CD4-positive, alpha-beta T cell treated with Interleukin-17A for 1 hour (primary cell): ENCODE measurements at regions not wholly inside any gene's neighbourhood (a gene's known extent, or its start where the extent isn't known, plus 50 kb on each side); places are given as distances from the start of the nearest gene placed in this dataset.

Experiments
- DNase-seq: peaks from one replicate; pipeline ENCODE4 v3.0.0-alpha.2; 2020

DNA sequence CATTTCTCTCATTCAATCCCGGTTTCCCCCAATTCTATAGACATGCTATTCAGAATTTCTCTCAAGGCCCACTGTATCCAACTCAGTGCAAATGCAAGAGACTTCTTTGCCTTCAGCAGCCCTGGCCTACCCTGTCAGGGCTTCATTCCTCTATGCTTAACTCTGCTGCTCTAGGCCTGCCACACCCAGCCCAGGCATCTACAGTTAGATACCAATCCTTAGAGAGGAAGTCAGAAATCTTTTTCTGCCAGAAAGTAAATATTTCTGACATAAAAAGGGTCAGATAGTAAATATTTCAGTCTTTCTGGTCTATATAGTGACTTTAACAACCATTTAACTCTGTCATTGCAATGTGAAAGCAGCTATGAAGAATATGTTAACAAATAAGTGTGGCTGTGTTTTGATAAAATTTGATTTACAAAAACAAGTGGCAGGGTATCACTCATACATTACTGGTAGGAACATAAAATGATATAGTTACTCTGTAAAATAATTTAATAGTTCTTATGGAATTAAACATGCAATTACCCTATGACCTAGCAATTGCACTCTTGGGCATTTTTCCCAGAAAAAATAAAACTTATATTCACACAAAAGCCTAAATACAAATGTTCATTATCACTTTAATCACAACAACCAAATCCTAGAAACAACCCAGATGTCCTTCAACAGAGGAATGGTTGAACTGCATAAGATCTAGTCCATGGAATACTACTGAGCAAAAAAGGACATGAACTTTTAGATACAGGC is 942.0 kb downstream of the SQOR start:
- no peak for DNase-seq

GRCh38 chr15:46577767-46578166 is 942.9 kb downstream of the SQOR start:
- DNase-seq, result no peak

DNA sequence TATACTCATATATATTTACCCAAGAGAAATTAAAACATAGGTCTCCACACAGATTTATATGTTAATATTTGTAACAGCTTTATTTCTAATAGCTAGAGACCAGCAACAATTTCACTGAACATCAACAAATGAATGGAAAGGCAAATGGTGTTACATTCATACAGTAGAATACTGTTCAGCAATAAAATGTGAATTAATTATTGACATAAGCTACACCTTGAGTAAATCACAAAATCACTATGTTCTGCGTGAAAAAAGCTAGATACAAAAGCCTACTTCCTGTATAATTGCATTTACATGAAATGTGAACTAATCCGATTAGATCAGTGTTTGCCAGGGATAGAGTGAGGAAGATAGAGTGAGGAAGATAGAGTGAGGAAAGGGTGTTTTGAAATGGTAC is 945.7 kb downstream of the SQOR start:
- no peak for DNase-seq

GRCh38 chr15:46580924-46581323 is 946.1 kb downstream of the SQOR start:
- DNase-seq, result no peak

DNA sequence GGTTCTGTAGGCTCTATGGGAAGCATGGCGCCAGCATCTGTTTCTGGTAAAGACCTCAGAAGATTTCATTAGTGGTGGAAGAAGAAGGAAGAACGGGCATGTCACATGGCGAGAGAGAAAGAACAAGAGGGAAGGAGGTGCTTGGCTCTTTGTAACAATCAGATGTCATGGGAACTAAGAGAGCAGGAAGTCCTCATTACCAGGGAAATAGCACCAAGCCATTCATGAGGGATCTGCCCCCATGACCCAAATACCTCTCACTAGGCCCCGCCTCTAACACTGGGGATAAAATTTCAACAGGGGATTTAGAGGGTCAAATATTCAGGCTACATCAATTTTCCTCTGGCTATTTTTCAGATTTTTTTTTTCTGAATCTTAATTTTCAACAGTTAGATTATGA is 954.3 kb downstream of the SQOR start:
- no peak for DNase-seq

GRCh38 chr15:46591462-46591861 is 956.6 kb downstream of the SQOR start:
- DNase-seq, result no peak

GRCh38 chr15:46595016-46595415 is 960.2 kb downstream of the SQOR start:
- DNase-seq, result no peak

GRCh38 chr15:46607077-46607476 is 972.2 kb downstream of the SQOR start:
- DNase-seq, result no peak

GRCh38 chr15:46616033-46616432 is 981.2 kb downstream of the SQOR start:
- no peak for DNase-seq

- no peak for DNase-seq
These were observed 982.7 kb downstream of the SQOR start for GRCh38 chr15:46617507-46617906.

DNA sequence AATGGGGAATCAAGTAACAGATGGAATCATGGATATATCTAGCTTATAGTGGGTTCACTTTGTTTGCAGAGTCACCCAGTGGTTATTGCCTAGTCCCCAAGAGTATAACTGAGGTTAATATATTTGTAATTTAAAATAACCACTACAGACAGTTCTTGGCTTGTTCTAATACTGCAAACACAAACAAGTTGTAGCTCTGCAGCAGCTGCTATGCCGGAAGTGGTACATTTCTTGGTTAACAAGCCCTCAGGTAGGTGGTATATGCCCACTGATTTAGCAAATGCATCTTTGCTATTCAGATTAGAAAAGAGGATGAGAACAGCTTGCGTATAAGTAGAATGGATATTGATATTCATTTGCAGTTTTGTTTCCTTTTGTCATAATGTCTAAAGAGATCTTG is 984.2 kb downstream of the SQOR start:
- no peak for DNase-seq

GRCh38 chr15:46620392-46621013 is 985.7 kb downstream of the SQOR start:
- DNase-seq, result no peak

DNA sequence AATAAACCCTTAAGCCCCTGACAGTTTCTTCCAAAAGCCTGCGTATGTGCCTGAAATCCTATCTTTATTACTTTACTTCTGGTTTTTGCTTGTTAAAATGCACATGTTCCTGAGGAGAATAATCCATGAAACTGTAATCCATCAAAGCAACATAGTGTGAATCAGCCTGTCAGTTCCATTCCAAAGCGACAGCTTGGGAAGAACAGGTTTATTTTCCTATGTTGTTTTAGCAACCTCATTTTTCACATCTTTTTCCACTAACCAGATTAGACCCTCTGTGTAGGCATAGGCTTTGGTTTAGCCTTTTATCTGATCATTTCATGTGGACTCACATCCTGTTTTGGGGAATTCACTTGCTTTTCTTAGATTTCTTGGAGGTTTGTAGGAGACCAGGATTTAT is 988.0 kb downstream of the SQOR start:
- DNase-seq, result no peak

GRCh38 chr15:46636206-46636605 is 1001.4 kb downstream of the SQOR start:
- DNase-seq, result no peak

DNA sequence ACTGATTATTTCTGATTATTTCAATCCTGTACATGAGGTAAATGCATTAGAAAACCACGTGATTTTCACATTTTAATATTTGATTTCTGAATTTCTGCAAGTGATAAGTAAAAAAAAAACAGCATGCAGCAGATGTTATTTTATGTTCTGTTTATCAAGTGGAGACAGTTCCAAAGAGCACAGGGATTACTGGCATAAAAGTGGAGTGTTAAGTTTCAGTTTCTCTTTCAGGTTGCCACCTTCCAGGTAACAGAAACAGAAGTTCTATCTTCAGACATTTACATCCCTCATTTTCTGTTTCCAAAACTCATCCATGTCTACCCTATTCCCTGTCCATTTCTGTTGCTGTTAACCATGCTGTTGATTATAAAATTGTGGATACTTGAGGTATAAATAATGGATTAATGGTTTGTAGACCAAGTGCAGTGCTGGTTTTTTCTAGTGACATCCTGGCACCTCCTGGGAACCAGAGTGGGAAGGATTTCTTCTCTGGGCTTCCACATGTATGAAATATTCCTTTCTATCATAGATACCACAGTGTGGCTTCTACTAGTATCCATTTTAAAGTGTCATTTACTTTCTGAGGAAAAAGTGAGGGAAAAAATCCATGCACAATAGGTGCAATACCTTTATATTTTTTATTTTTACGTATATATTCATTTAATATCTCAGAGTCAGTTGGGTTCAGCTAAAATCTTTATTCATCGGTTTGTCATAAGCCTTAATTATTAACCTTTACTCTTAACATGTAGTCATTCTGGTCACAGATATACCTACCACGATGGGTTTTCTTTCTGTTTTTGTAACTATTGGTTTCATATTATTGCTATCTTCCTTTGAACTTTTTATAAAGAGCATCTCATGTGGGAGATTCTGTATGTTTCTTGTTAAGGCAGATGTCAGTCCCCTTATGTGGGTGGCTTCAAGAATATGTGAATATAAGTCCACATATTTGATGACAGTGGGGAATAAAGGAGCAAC is 1010.0 kb downstream of the SQOR start:
- DNase-seq, result no peak

GRCh38 chr15:46646490-46646889 is 1011.7 kb downstream of the SQOR start:
- no peak for DNase-seq

DNA sequence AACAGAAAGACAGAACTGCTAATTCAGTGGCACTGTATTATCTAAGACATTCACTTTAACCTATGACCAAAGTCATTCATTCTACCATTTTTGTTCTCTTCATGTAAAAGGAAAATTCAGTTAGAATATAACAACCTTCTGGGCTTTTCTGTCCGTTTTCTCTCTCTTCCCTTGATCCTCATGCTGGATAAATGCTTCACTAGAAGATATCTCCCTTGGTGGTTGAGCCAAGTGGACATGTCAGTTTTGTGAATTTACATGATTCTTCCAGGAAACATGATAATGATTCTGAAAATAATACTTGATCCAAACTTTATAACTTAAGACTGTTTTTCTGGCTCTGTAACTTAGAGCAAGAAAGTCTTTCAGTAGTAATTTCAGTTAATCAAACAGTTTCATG is 1012.2 kb downstream of the SQOR start:
- DNase-seq, result no peak

DNA sequence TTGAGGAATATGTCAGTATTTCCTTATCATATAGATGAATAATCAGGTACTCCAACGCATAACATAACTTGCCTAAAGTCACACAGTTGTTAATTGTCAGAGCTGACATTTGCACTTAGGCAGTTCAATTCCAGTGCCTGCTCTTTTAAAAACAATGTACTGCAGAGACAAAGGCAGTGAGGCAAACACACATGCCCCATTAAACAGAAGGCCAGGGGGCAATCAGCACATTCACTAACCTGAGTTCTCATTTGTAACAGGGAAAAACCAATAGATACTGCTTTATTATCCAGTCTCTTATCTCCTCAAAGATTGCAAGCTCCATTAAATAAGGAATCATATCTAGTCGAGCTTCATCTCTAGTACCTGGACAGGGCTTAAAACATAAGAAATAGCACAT is 1017.4 kb downstream of the SQOR start:
- DNase-seq, result no peak

DNA sequence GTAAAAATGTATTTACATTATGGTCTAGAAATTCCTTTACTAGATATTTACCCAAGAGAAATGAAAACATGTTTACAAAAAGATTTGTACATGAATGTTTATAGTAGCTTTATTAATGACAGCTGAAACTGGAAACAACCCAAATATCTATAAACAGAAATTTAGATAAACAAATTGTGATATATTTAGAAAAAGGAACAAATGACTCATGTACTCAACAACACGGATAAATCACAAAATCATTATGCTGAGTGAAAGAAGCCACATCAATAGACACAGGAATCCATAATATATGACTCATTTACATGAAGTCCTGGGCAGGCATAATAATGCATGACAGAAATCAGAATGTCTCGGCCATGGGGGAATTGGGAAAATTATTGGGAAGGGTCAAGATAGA is 1020.2 kb downstream of the SQOR start:
- DNase-seq, result no peak

DNA sequence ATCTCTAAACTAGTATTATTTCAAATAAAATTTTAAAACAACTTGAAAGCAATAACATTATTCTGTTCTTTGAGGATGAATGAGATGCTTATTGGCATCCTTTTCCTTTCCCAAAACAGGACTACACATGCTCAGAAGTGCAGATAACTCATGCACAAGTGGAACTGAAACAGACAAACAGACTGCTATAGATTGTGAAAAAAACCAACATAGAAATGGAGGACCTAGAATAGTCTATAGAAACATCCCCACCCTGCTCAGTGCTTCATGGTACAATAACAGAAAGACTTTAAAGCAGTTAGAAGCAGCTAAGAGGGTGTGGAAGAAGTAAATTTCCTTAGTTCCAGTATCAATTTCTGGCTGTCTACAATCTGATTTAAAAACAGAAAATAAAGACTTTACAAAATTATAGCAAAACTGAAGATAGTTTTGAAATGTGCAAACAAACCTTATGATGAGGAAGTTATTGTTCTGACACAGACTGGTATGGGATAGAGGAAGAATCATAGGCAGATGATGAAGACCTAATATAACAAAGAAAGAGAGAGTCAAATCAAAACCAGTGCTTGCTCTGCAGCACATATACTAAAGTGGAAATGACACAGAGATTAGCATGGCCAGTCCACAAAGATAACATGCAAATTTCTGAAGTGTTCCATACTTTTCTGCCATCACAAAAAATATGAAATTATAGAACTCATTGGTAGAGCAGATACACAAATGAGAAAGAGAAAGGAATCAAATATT is 1025.4 kb downstream of the SQOR start:
- no peak for DNase-seq

DNA sequence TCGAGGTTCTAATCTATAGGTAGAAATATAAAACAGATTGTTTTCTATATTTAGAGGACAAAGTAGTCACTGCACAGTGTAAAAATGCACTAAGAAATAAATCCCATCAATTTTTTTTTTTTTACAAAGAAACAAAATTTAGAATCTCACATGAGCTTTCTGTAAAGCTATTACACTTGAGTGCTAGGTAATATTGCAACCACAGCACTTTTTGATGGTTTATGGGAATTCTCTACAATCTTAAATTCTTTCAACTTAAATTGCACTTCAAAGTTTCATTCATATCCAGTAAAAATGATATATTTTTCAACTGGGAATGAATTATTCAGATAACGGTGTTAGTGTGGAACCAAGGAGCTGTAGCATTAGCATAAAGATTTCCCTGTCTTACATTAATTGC is 1035.4 kb downstream of the SQOR start:
- DNase-seq, result no peak

- no peak for DNase-seq
These were observed 1036.5 kb downstream of the SQOR start for GRCh38 chr15:46671336-46671735.

GRCh38 chr15:46672041-46672440 is 1037.2 kb downstream of the SQOR start:
- DNase-seq, result no peak
